ENCODE measurements at regions not wholly inside any gene's neighbourhood (a gene's known extent, or its start where the extent isn't known, plus 50 kb on each side); places are given as distances from the start of the nearest gene placed in this dataset.

DNA sequence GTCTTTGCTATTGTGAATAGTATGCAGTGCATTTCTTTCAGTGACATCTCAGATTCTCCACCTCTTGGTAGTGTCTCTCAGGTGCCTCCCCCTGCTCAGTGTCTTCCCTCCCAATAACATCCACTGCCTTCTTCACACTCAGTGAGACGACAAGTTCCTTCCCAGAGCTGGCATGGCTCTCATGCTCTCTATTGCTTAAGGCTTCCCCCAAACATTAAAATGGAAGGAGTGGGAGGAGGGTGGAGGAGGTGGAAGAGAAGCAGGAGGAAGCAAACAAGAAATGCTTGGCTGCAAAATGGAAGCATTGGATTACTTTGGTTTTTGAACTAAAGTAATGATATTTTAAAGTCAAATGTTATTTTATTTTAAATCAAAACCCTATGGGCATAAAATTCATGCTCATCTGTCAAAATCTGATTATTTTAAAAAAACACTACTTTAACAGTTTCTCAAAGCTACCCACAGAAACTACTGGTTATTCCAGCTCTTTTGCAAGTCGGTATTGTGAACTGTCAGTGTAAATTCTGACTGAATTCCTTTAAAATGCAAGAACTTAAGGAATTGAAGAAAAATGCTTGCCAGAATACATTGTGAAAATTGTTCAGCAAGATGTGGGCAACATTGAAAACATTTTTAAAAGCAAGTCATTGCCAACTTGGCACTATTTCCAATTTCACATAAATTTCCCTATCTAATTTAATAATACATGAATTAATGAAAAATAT lies 727.6 kb upstream of the ARGLU1 start:
- H3K9me3 ChIP-seq (ENCODE audit: low read depth, low read length), result no peaks in the 10 kb centered on the region
- TF ChIP-seq POLR2AphosphoS5 (IDR thresholded peaks at IDR 0.05; ENCODE audit: borderline replicate concordance, low read depth, low read length) (no peak), EZH2 (IDR thresholded peaks at IDR 0.05) (no peak), FOXP2 (optimal IDR thresholded peaks at IDR 0.05; ENCODE audit: control extremely low read depth, extremely low read length, insufficient read depth) (no peak)
- H3K27ac ChIP-seq, result no peak overlapping the region
- H3K9ac ChIP-seq (ENCODE audit: insufficient read length), result no peak overlapping the region
- no peak for DNase-seq (ENCODE audit: low read depth, low spot score)
- no peak overlapping the region for H3K4me3 ChIP-seq
- no peaks in the 10 kb centered on the region for H3K36me3 ChIP-seq (ENCODE audit: insufficient read depth, low read length)

DNA sequence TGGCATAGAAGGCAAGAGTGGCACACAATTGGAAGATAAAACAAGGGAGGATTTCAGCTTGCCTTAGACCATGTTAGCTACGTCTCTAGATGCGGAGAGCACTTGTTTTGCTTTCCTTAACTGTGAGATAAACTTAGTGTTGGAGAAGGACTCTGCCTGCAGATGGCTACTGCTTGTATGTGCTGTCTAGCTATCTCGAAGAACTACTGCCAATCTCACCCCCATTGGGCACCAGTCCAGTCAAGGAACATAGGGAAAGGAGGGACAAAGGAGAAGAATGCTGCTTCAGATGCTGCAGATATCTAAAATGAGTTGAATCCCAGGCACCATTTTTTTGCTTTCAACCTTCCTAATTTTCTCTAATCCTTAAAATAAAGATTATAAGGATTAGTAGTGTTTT lies 726.0 kb upstream of the ARGLU1 start:
- no peak for DNase-seq (ENCODE audit: low read depth, low spot score)
- Histone ChIP-seq H3K27ac (no peak overlapping the region), H3K4me3 (no peak overlapping the region), H3K36me3 (ENCODE audit: insufficient read depth, low read length) (no peaks in the 10 kb centered on the region), H3K9ac (ENCODE audit: insufficient read length) (no peak overlapping the region), H3K9me3 (ENCODE audit: low read depth, low read length) (no peaks in the 10 kb centered on the region)
- TF ChIP-seq FOXP2 (optimal IDR thresholded peaks at IDR 0.05; ENCODE audit: control extremely low read depth, extremely low read length, insufficient read depth) (no peak), EZH2 (IDR thresholded peaks at IDR 0.05) (no peak), POLR2AphosphoS5 (IDR thresholded peaks at IDR 0.05; ENCODE audit: borderline replicate concordance, low read depth, low read length) (no peak)

- Histone ChIP-seq H3K9ac (ENCODE audit: insufficient read length) (no peak overlapping the region), H3K9me3 (ENCODE audit: low read depth, low read length) (no peaks in the 10 kb centered on the region), H3K36me3 (ENCODE audit: insufficient read depth, low read length) (no peaks in the 10 kb centered on the region), H3K4me3 (no peak overlapping the region), H3K27ac (no peak overlapping the region)
- no peak for DNase-seq (ENCODE audit: low read depth, low spot score)
- no peak for TF ChIP-seq FOXP2 (optimal IDR thresholded peaks at IDR 0.05; ENCODE audit: control extremely low read depth, extremely low read length, insufficient read depth)
- TF ChIP-seq EZH2 (IDR thresholded peaks at IDR 0.05), result no peak
- no peak for TF ChIP-seq POLR2AphosphoS5 (IDR thresholded peaks at IDR 0.05; ENCODE audit: borderline replicate concordance, low read depth, low read length)
Measured at GRCh38 chr13:107291875-107292274, 723.9 kb upstream of the ARGLU1 start.

DNA sequence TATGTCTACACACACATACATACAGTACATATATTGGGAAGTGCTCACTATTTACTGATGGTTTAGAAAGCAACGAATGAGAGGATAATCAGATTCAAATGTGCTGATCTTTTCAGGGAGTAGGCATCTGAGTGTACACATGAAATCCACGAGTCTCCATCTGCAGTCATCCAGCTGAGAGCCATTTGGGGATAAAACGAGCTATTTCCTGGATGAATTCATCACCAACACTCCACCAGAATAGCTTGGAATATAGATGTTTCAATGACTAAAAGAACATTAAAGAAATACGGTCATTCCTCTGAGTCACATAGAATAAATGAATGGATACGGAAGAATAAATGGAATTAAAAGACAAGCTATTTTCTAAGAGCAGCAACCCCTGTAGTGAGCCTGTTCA lies 721.6 kb upstream of the ARGLU1 start:
- no peaks in the 10 kb centered on the region for H3K36me3 ChIP-seq (ENCODE audit: insufficient read depth, low read length)
- no peak for DNase-seq (ENCODE audit: low read depth, low spot score)
- H3K9me3 ChIP-seq (ENCODE audit: low read depth, low read length), result no peaks in the 10 kb centered on the region
- H3K4me3 ChIP-seq, result no peak overlapping the region
- H3K9ac ChIP-seq (ENCODE audit: insufficient read length), result no peak overlapping the region
- no peak overlapping the region for H3K27ac ChIP-seq
- TF ChIP-seq EZH2 (IDR thresholded peaks at IDR 0.05) (no peak), FOXP2 (optimal IDR thresholded peaks at IDR 0.05; ENCODE audit: control extremely low read depth, extremely low read length, insufficient read depth) (no peak), POLR2AphosphoS5 (IDR thresholded peaks at IDR 0.05; ENCODE audit: borderline replicate concordance, low read depth, low read length) (no peak)

DNA sequence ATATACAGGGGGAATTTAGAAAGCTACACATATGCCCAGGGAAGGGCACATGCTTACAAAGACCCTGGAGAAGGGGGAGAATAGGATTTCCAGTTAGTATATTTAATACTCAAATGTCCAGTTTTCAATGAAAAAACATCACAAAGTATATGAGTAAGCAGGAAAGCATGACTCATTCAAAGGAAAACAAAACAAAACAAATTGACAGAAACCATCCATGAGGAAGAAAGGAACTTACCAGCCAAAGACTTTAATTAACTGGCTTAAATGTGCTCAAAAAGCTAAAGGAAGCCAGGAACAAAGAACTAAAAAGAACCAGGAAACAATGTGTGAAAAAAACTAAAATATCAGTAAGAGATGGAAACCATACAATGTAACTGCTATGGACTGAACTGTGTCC lies 716.2 kb upstream of the ARGLU1 start:
- Histone ChIP-seq H3K27ac (no peak overlapping the region), H3K36me3 (ENCODE audit: insufficient read depth, low read length) (no peaks in the 10 kb centered on the region), H3K9ac (ENCODE audit: insufficient read length) (no peak overlapping the region), H3K4me3 (no peak overlapping the region), H3K9me3 (ENCODE audit: low read depth, low read length) (no peaks in the 10 kb centered on the region)
- no peak for DNase-seq (ENCODE audit: low read depth, low spot score)
- TF ChIP-seq EZH2 (IDR thresholded peaks at IDR 0.05), result no peak
- TF ChIP-seq POLR2AphosphoS5 (IDR thresholded peaks at IDR 0.05; ENCODE audit: borderline replicate concordance, low read depth, low read length), result no peak
- TF ChIP-seq FOXP2 (optimal IDR thresholded peaks at IDR 0.05; ENCODE audit: control extremely low read depth, extremely low read length, insufficient read depth), result no peak

- H3K9me3 ChIP-seq (ENCODE audit: low read depth, low read length), result no peaks in the 10 kb centered on the region
- no peak for DNase-seq (ENCODE audit: low read depth, low spot score)
- no peak for TF ChIP-seq FOXP2 (optimal IDR thresholded peaks at IDR 0.05; ENCODE audit: control extremely low read depth, extremely low read length, insufficient read depth)
- TF ChIP-seq EZH2 (IDR thresholded peaks at IDR 0.05), result no peak
- no peak for TF ChIP-seq POLR2AphosphoS5 (IDR thresholded peaks at IDR 0.05; ENCODE audit: borderline replicate concordance, low read depth, low read length)
- H3K4me3 ChIP-seq, result no peak overlapping the region
- H3K27ac ChIP-seq, result no peak overlapping the region
- no peaks in the 10 kb centered on the region for H3K36me3 ChIP-seq (ENCODE audit: insufficient read depth, low read length)
- no peak overlapping the region for H3K9ac ChIP-seq (ENCODE audit: insufficient read length)
Measured at GRCh38 chr13:107277911-107278310, 710.0 kb upstream of the ARGLU1 start.

DNA sequence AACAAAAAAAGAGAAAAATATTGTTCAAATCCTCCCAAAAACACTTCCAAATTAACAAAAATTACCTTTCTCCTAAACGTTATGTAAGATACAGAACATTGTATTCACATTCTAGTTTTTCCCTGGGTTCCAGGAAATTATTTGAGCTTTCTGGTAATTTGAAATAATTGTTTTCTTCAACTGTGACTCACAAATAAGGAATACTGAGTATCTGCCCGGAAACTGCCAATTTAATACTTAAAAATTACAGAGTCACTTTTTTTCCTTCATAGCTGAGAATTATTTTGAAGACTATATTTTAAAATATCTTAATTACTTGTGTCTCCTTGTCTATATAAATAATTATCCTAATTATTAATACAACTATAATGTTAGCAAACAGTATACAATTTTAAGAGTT lies 709.0 kb upstream of the ARGLU1 start:
- Histone ChIP-seq H3K9me3 (ENCODE audit: low read depth, low read length) (no peaks in the 10 kb centered on the region), H3K27ac (no peak overlapping the region), H3K4me3 (no peak overlapping the region), H3K9ac (ENCODE audit: insufficient read length) (no peak overlapping the region), H3K36me3 (ENCODE audit: insufficient read depth, low read length) (no peaks in the 10 kb centered on the region)
- no peak for DNase-seq (ENCODE audit: low read depth, low spot score)
- TF ChIP-seq EZH2 (IDR thresholded peaks at IDR 0.05), result no peak
- TF ChIP-seq POLR2AphosphoS5 (IDR thresholded peaks at IDR 0.05; ENCODE audit: borderline replicate concordance, low read depth, low read length), result no peak
- TF ChIP-seq FOXP2 (optimal IDR thresholded peaks at IDR 0.05; ENCODE audit: control extremely low read depth, extremely low read length, insufficient read depth), result no peak

- TF ChIP-seq FOXP2 (optimal IDR thresholded peaks at IDR 0.05; ENCODE audit: control extremely low read depth, extremely low read length, insufficient read depth), result no peak
- TF ChIP-seq EZH2 (IDR thresholded peaks at IDR 0.05), result no peak
- TF ChIP-seq POLR2AphosphoS5 (IDR thresholded peaks at IDR 0.05; ENCODE audit: borderline replicate concordance, low read depth, low read length), result no peak
- no peak overlapping the region for H3K27ac ChIP-seq
- no peaks in the 10 kb centered on the region for H3K36me3 ChIP-seq (ENCODE audit: insufficient read depth, low read length)
- no peak overlapping the region for H3K9ac ChIP-seq (ENCODE audit: insufficient read length)
- no peak overlapping the region for H3K4me3 ChIP-seq
- no peak for DNase-seq (ENCODE audit: low read depth, low spot score)
- H3K9me3 ChIP-seq (ENCODE audit: low read depth, low read length), result no peaks in the 10 kb centered on the region
Measured at GRCh38 chr13:107275945-107276614, 708.1 kb upstream of the ARGLU1 start.

Data from SK-N-MC (cell line).